ENCODE measurements at regions not wholly inside any gene's neighbourhood (a gene's known extent, or its start where the extent isn't known, plus 50 kb on each side); places are given as distances from the start of the nearest gene placed in this dataset.
"Not testable (repeated sequence)": the region's sequence is repeated elsewhere in the genome, so short reads cannot be mapped to it uniquely, and the experiment has no call there.

GRCh38 chr1:90835661-90836344, 118.7 kb upstream of the BARHL2 start:
- no peaks in the 10 kb centered on the region for H3K36me3 Mint-ChIP-seq
- peak overlapping the region in 3 of 4 donors; percentile 34 to 78 (median 46) for H3K4me3 Mint-ChIP-seq
- H3K27me3 Mint-ChIP-seq: peaks cover 85% of the 10 kb centered on the region
- peaks cover 0 to 10% (median 0%) of the 10 kb centered on the region in 3 donors for H3K9me3 Mint-ChIP-seq
- H3K27ac Mint-ChIP-seq: no peak overlapping the region
- peaks cover 13 to 21% (median 14%) of the 10 kb centered on the region in 3 donors for H3K4me1 Mint-ChIP-seq

- no peaks in the 10 kb centered on the region for H3K36me3 Mint-ChIP-seq
- H3K4me1 Mint-ChIP-seq: peaks cover 11 to 18% (median 13%) of the 10 kb centered on the region in 3 donors
- peak overlapping the region in 3 of 4 donors; percentile 36 to 76 (median 61) for H3K4me3 Mint-ChIP-seq
- H3K9me3 Mint-ChIP-seq: peaks cover 0 to 10% (median 0%) of the 10 kb centered on the region in 3 donors
- peaks cover 80% of the 10 kb centered on the region for H3K27me3 Mint-ChIP-seq
- H3K27ac Mint-ChIP-seq: peak overlapping the region in 1 of 3 donors; percentile 61
Measured at GRCh38 chr1:90834886-90835660, 118.0 kb upstream of the BARHL2 start.

- H3K36me3 Mint-ChIP-seq: no peaks in the 10 kb centered on the region
- peaks cover 77% of the 10 kb centered on the region for H3K27me3 Mint-ChIP-seq
- H3K9me3 Mint-ChIP-seq: peaks cover 0 to 10% (median 0%) of the 10 kb centered on the region in 3 donors
- H3K4me3 Mint-ChIP-seq: peak overlapping the region in 2 of 4 donors; percentile 36 to 38
- peak overlapping the region in 1 of 3 donors; percentile 61 for H3K27ac Mint-ChIP-seq
- peaks cover 11 to 16% (median 12%) of the 10 kb centered on the region in 3 donors for H3K4me1 Mint-ChIP-seq
Measured at GRCh38 chr1:90834354-90834885, 117.3 kb upstream of the BARHL2 start.

- Mint-ChIP-seq H3K36me3 (no peaks in the 10 kb centered on the region), H3K4me1 (peaks cover 10 to 16% (median 11%) of the 10 kb centered on the region in 3 donors), H3K27me3 (peaks cover 69% of the 10 kb centered on the region), H3K4me3 (no peak overlapping the region), H3K27ac (no peak overlapping the region), H3K9me3 (peaks cover 0 to 10% (median 0%) of the 10 kb centered on the region in 3 donors)
Measured at GRCh38 chr1:90833466-90834110, 116.5 kb upstream of the BARHL2 start.

GRCh38 chr1:90831910-90832309, 114.8 kb upstream of the BARHL2 start:
- H3K4me3 Mint-ChIP-seq: no peak overlapping the region
- peaks cover 64% of the 10 kb centered on the region for H3K27me3 Mint-ChIP-seq
- H3K9me3 Mint-ChIP-seq: peaks cover 0 to 10% (median 2%) of the 10 kb centered on the region in 3 donors
- peaks cover 9 to 15% (median 11%) of the 10 kb centered on the region in 3 donors for H3K4me1 Mint-ChIP-seq
- H3K36me3 Mint-ChIP-seq: no peaks in the 10 kb centered on the region
- no peak overlapping the region for H3K27ac Mint-ChIP-seq

GRCh38 chr1:90826834-90827233, 109.7 kb upstream of the BARHL2 start:
- H3K36me3 Mint-ChIP-seq: no peaks in the 10 kb centered on the region
- peaks cover 0 to 1% (median 0%) of the 10 kb centered on the region in 3 donors for H3K4me1 Mint-ChIP-seq
- H3K27me3 Mint-ChIP-seq: peaks cover 29% of the 10 kb centered on the region
- H3K27ac Mint-ChIP-seq: no peak overlapping the region
- H3K9me3 Mint-ChIP-seq: peaks cover 0 to 3% (median 2%) of the 10 kb centered on the region in 3 donors
- H3K4me3 Mint-ChIP-seq: no peak overlapping the region

- H3K9me3 Mint-ChIP-seq: peaks cover 0 to 3% (median 2%) of the 10 kb centered on the region in 3 donors
Measured at GRCh38 chr1:90826024-90826423, 108.9 kb upstream of the BARHL2 start.

GRCh38 chr1:90824551-90824950, 107.4 kb upstream of the BARHL2 start:
- Mint-ChIP-seq H3K27me3 (peaks cover 18% of the 10 kb centered on the region), H3K36me3 (no peaks in the 10 kb centered on the region), H3K4me3 (no peak overlapping the region), H3K4me1 (peaks cover 0 to 2% (median 0%) of the 10 kb centered on the region in 3 donors), H3K27ac (no peak overlapping the region), H3K9me3 (peaks cover 0 to 3% (median 2%) of the 10 kb centered on the region in 3 donors)

More at GRCh38 chr1:90826024-90826423, 108.9 kb upstream of the BARHL2 start:
- peaks cover 24% of the 10 kb centered on the region for H3K27me3 Mint-ChIP-seq
- H3K4me3 Mint-ChIP-seq: no peak overlapping the region
- no peaks in the 10 kb centered on the region for H3K36me3 Mint-ChIP-seq
- no peak overlapping the region for H3K27ac Mint-ChIP-seq
- H3K4me1 Mint-ChIP-seq: peaks cover 0 to 2% (median 0%) of the 10 kb centered on the region in 3 donors

GRCh38 chr1:90823686-90824085, 106.6 kb upstream of the BARHL2 start:
- Mint-ChIP-seq H3K4me1 (peaks cover 0 to 2% (median 0%) of the 10 kb centered on the region in 3 donors), H3K4me3 (no peak overlapping the region), H3K27me3 (peaks cover 18% of the 10 kb centered on the region), H3K9me3 (peaks cover 0 to 3% (median 2%) of the 10 kb centered on the region in 3 donors), H3K27ac (no peak overlapping the region), H3K36me3 (no peaks in the 10 kb centered on the region)

GRCh38 chr1:90821788-90822359, 104.8 kb upstream of the BARHL2 start:
- Mint-ChIP-seq H3K4me1 (peaks cover 0 to 2% (median 0%) of the 10 kb centered on the region in 3 donors), H3K4me3 (no peak overlapping the region), H3K27ac (peak overlapping the region in 1 of 3 donors; percentile 48), H3K36me3 (peaks cover 1% of the 10 kb centered on the region), H3K27me3 (peaks cover 16% of the 10 kb centered on the region), H3K9me3 (peaks cover 0 to 6% (median 2%) of the 10 kb centered on the region in 3 donors)

GRCh38 chr1:90821152-90821787, 104.2 kb upstream of the BARHL2 start:
- Mint-ChIP-seq H3K27ac (peak overlapping the region in 1 of 3 donors; percentile 48), H3K36me3 (peaks cover 1% of the 10 kb centered on the region), H3K4me3 (no peak overlapping the region), H3K9me3 (peaks cover 0 to 3% (median 2%) of the 10 kb centered on the region in 3 donors), H3K27me3 (peaks cover 16% of the 10 kb centered on the region), H3K4me1 (peaks cover 0 to 2% (median 0%) of the 10 kb centered on the region in 3 donors)

- no peak overlapping the region for H3K4me3 Mint-ChIP-seq
- peaks cover 0 to 2% (median 0%) of the 10 kb centered on the region in 3 donors for H3K4me1 Mint-ChIP-seq
Measured at GRCh38 chr1:90820745-90821144, 103.6 kb upstream of the BARHL2 start.

GRCh38 chr1:90817399-90817798, 100.3 kb upstream of the BARHL2 start:
- Mint-ChIP-seq H3K9me3 (peaks cover 0 to 3% (median 2%) of the 10 kb centered on the region in 3 donors), H3K4me1 (peaks cover 0 to 2% (median 0%) of the 10 kb centered on the region in 3 donors), H3K4me3 (no peak overlapping the region), H3K27me3 (peaks cover 14% of the 10 kb centered on the region), H3K27ac (no peak overlapping the region), H3K36me3 (peaks cover 1% of the 10 kb centered on the region)

More at GRCh38 chr1:90820745-90821144, 103.6 kb upstream of the BARHL2 start:
- H3K27me3 Mint-ChIP-seq: peaks cover 16% of the 10 kb centered on the region
- peaks cover 1% of the 10 kb centered on the region for H3K36me3 Mint-ChIP-seq
- H3K9me3 Mint-ChIP-seq: peaks cover 0 to 3% (median 2%) of the 10 kb centered on the region in 3 donors
- no peak overlapping the region for H3K27ac Mint-ChIP-seq

- not testable (repeated sequence) for H3K27ac Mint-ChIP-seq, H3K4me3 Mint-ChIP-seq, H3K27me3 Mint-ChIP-seq, H3K36me3 Mint-ChIP-seq, H3K4me1 Mint-ChIP-seq, H3K9me3 Mint-ChIP-seq
Measured at GRCh38 chr1:90812237-90812636, 95.1 kb upstream of the BARHL2 start.

All from IgD-negative memory B cell (primary cell).